Transverse colon (tissue), 4 donors: ENCODE measurements at regions not wholly inside any gene's neighbourhood (a gene's known extent, or its start where the extent isn't known, plus 50 kb on each side); places are given as distances from the start of the nearest gene placed in this dataset.

Experiments
- DNase-seq: peaks from one replicate; pipeline ENCODE4 v3.0.0-alpha.2; 2019
- H3K27ac ChIP-seq, 4 donors: fragments of 200-600 bp; sonication (generic); 2 replicates each; pipeline ENCODE4 v1.5.1; 2016 to 2018; ENCODE audit warnings: inconsistent platforms in 4 of 4
- H3K27me3 ChIP-seq: fragments of 200-600 bp; sonication (generic); 2 replicates; pipeline ENCODE4 v1.5.1; 2017; ENCODE audit warnings: inconsistent platforms
- H3K36me3 ChIP-seq, 4 donors: fragments of 200-600 bp; sonication (generic); 2 replicates each; pipeline ENCODE4 v1.5.1; 2017 to 2019; ENCODE audit warnings: inconsistent platforms in 4 of 4
- H3K4me1 ChIP-seq, 4 donors: fragments of 200-600 bp; sonication (generic); 2 replicates each; pipeline ENCODE4 v1.5.1; 2017 to 2020; ENCODE audit warnings: inconsistent platforms in 4 of 4
- H3K4me3 ChIP-seq, 4 donors: fragments of 200-600 bp; sonication (generic); 1 replicate in 1 of 4; 2 replicates in 3 of 4; pipeline versions ENCODE4 v1.5.1 to v1.6.1; 2017 to 2019; ENCODE audit warnings: inconsistent platforms in 4 of 4
- H3K9me3 ChIP-seq, 2 donors: fragments of 200-600 bp; sonication (generic); 2 replicates each; pipeline ENCODE4 v1.5.1; 2017 to 2019; ENCODE audit warnings: inconsistent platforms in 2 of 2
- CTCF ChIP-seq, 5 experiments: fragments of 200-600 bp in 3 of 5; fragments of 450-650 bp in 2 of 5; sonication (generic) in 3 of 5; IDR thresholded peaks; 1 replicate in 2 of 5; 2 replicates in 3 of 5; pipeline ENCODE4 v1.5.1; 2016 to 2017; ENCODE audit warnings: antibody characterized with exemption in 5 of 5, inconsistent platforms in 3 of 5, mild to moderate bottlenecking in 2 of 5, moderate library complexity in 1 of 5
- EP300 ChIP-seq: sonication (generic); formaldehyde crosslinking; IDR thresholded peaks from one replicate; pipeline ENCODE4 v1.6.1; 2017; ENCODE audit warnings: antibody characterized with exemption, low read depth
- POLR2A ChIP-seq: fragments of 450-650 bp; IDR thresholded peaks from one replicate; pipeline ENCODE4 v1.6.1; 2016; ENCODE audit warnings: antibody characterized with exemption, mild to moderate bottlenecking, moderate library complexity
- POLR2AphosphoS5 ChIP-seq, 3 donors: sonication (generic); formaldehyde crosslinking; IDR thresholded peaks; one replicate each; pipeline ENCODE4 v1.6.1; 2016; ENCODE audit warnings: antibody characterized with exemption in 3 of 3
- WGBS, 2 donors: methylation state at CpG; one replicate each; pipeline ENCODE4 v1.1.5; 2018; ENCODE audit warnings: low coverage in 1 of 2; 5-methylcytosine and 5-hydroxymethylcytosine counted together
- in situ Hi-C, 4 donors: fragments of 200-750 bp; cut with MboI; loops; one replicate each; pipeline versions ENCODE4 v1.15.0 to v1.15.1; 2017; ENCODE audit warnings: low sequenced_read_pairs in 3 of 4, low pct_ligation_motif_present in 1 of 4, low pct_unique_long_range_greater_than_20kb in 1 of 4
- intact Hi-C: fragments of 100-400 bp; cut with DNase I; formaldehyde crosslinking; loops from one replicate; pipeline ENCODE4 v1.15.1; 2023; ENCODE audit warnings: low total_unique reads

- 27 to 38% methylated on average over 1 of the region's 1 CpG for WGBS, 2 donors
- no peak for DNase-seq
- in situ Hi-C loops = no loop called here
- Histone ChIP-seq H3K27me3 (no peaks in the 10 kb centered on the region), H3K9me3 (no peaks in the 10 kb centered on the region), H3K36me3 (no peaks in the 10 kb centered on the region), H3K27ac (no peak overlapping the region), H3K4me1 (no peaks in the 10 kb centered on the region), H3K4me3 (no peak overlapping the region)
- intact Hi-C loops = no loop called here
- TF ChIP-seq POLR2A (no peak), EP300 (no peak), POLR2AphosphoS5 (IDR thresholded peaks at IDR 0.05) (no peak), CTCF (IDR thresholded peaks at IDR 0.05) (no peak)
Observed at GRCh38 chr2:21772624-21773023, 648.9 kb downstream of the TDRD15 start.

GRCh38 chr2:21773168-21773567, 649.4 kb downstream of the TDRD15 start:
- TF ChIP-seq POLR2A (no peak), CTCF (IDR thresholded peaks at IDR 0.05) (no peak), POLR2AphosphoS5 (IDR thresholded peaks at IDR 0.05) (no peak), EP300 (no peak)
- DNase-seq = no peak
- Histone ChIP-seq H3K27ac (no peak overlapping the region), H3K4me1 (no peaks in the 10 kb centered on the region), H3K4me3 (no peak overlapping the region), H3K36me3 (no peaks in the 10 kb centered on the region), H3K27me3 (no peaks in the 10 kb centered on the region), H3K9me3 (no peaks in the 10 kb centered on the region)
- intact Hi-C loops (no loop called here), in situ Hi-C loops (no loop called here)

- WGBS, 2 donors = 47 to 51% methylated on average over 5 to 6 of the region's 6 CpGs
- no peaks in the 10 kb centered on the region for H3K4me1 ChIP-seq
- no peak overlapping the region for H3K27ac ChIP-seq
- H3K9me3 ChIP-seq = no peaks in the 10 kb centered on the region
- no peak overlapping the region for H3K4me3 ChIP-seq
- H3K36me3 ChIP-seq = no peaks in the 10 kb centered on the region
- in situ Hi-C loops = no loop called here
- no peak for DNase-seq
- intact Hi-C loops = no loop called here
- H3K27me3 ChIP-seq = no peaks in the 10 kb centered on the region
- no peak for TF ChIP-seq EP300
- TF ChIP-seq CTCF (IDR thresholded peaks at IDR 0.05) = no peak
- no peak for TF ChIP-seq POLR2A
- TF ChIP-seq POLR2AphosphoS5 (IDR thresholded peaks at IDR 0.05) = no peak
Observed at GRCh38 chr2:21774691-21775368, 651.1 kb downstream of the TDRD15 start.

GRCh38 chr2:21779786-21780185, 656.0 kb downstream of the TDRD15 start:
- no peak overlapping the region for H3K4me3 ChIP-seq
- in situ Hi-C loops = no loop called here
- H3K27ac ChIP-seq = no peak overlapping the region
- H3K36me3 ChIP-seq = no peaks in the 10 kb centered on the region
- TF ChIP-seq POLR2AphosphoS5 (IDR thresholded peaks at IDR 0.05) = no peak
- no peak for TF ChIP-seq POLR2A
- no peak for TF ChIP-seq CTCF (IDR thresholded peaks at IDR 0.05)
- TF ChIP-seq EP300 = no peak
- 89% methylated on average over 1 of the region's 1 CpG; no CpG with 5 or more reads in 1 of the 2 donors for WGBS, 2 donors
- DNase-seq = no peak
- H3K4me1 ChIP-seq = no peaks in the 10 kb centered on the region
- H3K27me3 ChIP-seq = no peaks in the 10 kb centered on the region
- H3K9me3 ChIP-seq = no peaks in the 10 kb centered on the region
- intact Hi-C loops = no loop called here
